A673 (cell line): ENCODE measurements at regions not wholly inside any gene's neighbourhood (a gene's known extent, or its start where the extent isn't known, plus 50 kb on each side); places are given as distances from the start of the nearest gene placed in this dataset.
"Not testable (repeated sequence)": the region's sequence is repeated elsewhere in the genome, so short reads cannot be mapped to it uniquely, and the experiment has no call there.

Experiments
- BruUV-seq: library from RNA; stranded (reverse); fragments of 400-500 nt; replicated peaks from 2 replicates; lab custom pipeline; 2021; lab: Mats Ljungman, UMichigan
- CTCF ChIA-PET: fragments of 300-600 bp; sonication (Branson Sonifier 250); formaldehyde crosslinking; loops from one replicate; lab custom pipeline; 2022; ENCODE audit warnings: antibody characterized with exemption; lab: Charles Lee
- POLR2A ChIA-PET: fragments of 300-600 bp; sonication (Branson Sonifier 250); formaldehyde crosslinking; loops from one replicate; lab custom pipeline; 2022; ENCODE audit warnings: antibody characterized with exemption; ENCODE audit not compliant: low non-redundant PET; lab: Charles Lee
- DNase-seq: peaks from one replicate; pipeline ENCODE4 v3.0.0-alpha.2; 2015; ENCODE audit warnings: low spot score
- H3K27ac ChIP-seq: fragments of 200-600 bp; sonication (generic); 2 replicates; pipeline ENCODE4 v1.5.1; 2016; ENCODE audit warnings: mixed run types, low read depth, mild to moderate bottlenecking, mixed read lengths, antibody characterized with exemption, low read length; ENCODE audit not compliant: poor library complexity, severe bottlenecking
- H3K27me3 ChIP-seq: fragments of 200-600 bp; sonication (generic); replicated peaks from 2 replicates; pipeline ENCODE4 v1.6.1; 2017; ENCODE audit warnings: mixed run types, low read depth, mild to moderate bottlenecking, mixed read lengths, antibody characterized with exemption, low read length; ENCODE audit not compliant: insufficient read depth, poor library complexity
- H3K36me3 ChIP-seq: fragments of 200-600 bp; sonication (generic); 2 replicates; pipeline ENCODE4 v1.6.1; 2016; ENCODE audit warnings: mixed run types, mild to moderate bottlenecking, mixed read lengths, antibody characterized with exemption, low read length; ENCODE audit not compliant: insufficient read depth, poor library complexity, severe bottlenecking
- H3K4me1 ChIP-seq: fragments of 200-600 bp; sonication (generic); 2 replicates; pipeline ENCODE4 v1.6.1; 2017; ENCODE audit warnings: mixed run types, mild to moderate bottlenecking, mixed read lengths, antibody characterized with exemption, low read length; ENCODE audit not compliant: insufficient read depth, poor library complexity, severe bottlenecking
- H3K4me3 ChIP-seq: fragments of 200-600 bp; sonication (generic); 2 replicates; pipeline ENCODE4 v1.5.1; 2016; ENCODE audit warnings: low read depth, mixed run types, mild to moderate bottlenecking, mixed read lengths, low read length; ENCODE audit not compliant: poor library complexity, severe bottlenecking
- H3K9me3 ChIP-seq: fragments of 200-600 bp; sonication (generic); 2 replicates; pipeline ENCODE4 v1.6.1; 2016; ENCODE audit warnings: mixed run types, low read depth, mild to moderate bottlenecking, mixed read lengths, antibody characterized with exemption, low read length; ENCODE audit not compliant: poor library complexity, severe bottlenecking
- EZH2 ChIP-seq: fragments of 200-600 bp; sonication (generic); IDR thresholded peaks from 2 replicates; pipeline ENCODE4 v1.6.1; 2017; ENCODE audit warnings: borderline replicate concordance, low read depth, mild to moderate bottlenecking, mixed read lengths, antibody characterized with exemption, low read length; ENCODE audit not compliant: poor library complexity, severe bottlenecking
- intact Hi-C: fragments of 100-400 bp; cut with micrococcal nuclease; formaldehyde crosslinking; loops from one replicate; pipeline ENCODE4 v1.10.0; 2022; ENCODE audit not compliant: unreplicated experiment
- TF ChIP-seq, protein P1 (sequence below): fragments of 300-800, 200-600 bp; sonication (generic); conservative IDR thresholded peaks from 2 replicates; pipeline ENCODE4 v1.5.1; 2017; ENCODE audit warnings: low read depth, mild to moderate bottlenecking, antibody characterized with exemption, low read length, moderate library complexity, mixed read lengths

DNA sequence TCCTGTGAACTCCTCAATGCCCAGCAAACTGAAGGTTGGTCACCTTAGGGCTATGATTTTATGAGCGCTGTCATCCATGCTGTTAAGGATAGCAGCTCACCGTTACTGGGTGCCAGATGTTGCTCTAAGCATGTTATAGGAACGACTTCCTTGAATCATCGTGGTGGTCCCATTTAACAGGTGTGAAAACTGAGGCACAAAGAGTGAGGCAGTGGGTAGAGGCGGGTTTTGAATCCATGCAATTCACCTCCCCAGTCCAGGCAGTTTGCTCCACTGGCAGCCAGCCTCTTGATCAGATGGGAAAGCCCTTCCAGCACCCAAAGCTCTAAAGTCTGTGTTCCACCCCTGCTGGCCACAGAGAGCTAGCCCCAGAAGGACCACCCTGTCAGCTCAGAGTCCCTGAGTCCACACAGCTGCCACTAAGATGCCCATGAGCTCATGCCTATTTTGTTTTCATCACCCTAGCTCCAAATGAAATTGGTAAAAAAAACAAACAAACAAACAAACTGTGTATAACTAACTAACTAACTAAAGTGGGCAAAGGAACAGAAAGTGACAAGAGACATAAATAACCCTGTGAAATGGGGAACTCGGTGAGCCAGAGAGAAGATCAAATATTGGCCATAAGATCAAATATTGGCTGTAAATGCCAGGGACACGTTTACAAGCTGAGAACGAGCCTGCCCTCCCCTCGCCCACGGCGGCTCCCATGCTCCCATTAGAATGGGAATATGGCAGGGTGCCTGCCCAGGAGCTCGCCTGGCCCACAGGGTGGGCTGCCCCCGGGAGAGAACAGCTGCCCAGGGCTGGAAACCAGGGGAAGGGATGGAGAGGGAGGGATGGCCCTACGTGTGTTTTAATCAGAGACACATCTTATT is 72.3 kb upstream of the RFLNA start:
- BruUV-seq = no TSS peak
- H3K27me3 ChIP-seq = no peaks in the 10 kb centered on the region
- intact Hi-C loops = no loop called here
- H3K4me3 ChIP-seq = no peak overlapping the region
- peaks cover 3% of the 10 kb centered on the region for H3K4me1 ChIP-seq
- TF ChIP-seq, protein P1, sequence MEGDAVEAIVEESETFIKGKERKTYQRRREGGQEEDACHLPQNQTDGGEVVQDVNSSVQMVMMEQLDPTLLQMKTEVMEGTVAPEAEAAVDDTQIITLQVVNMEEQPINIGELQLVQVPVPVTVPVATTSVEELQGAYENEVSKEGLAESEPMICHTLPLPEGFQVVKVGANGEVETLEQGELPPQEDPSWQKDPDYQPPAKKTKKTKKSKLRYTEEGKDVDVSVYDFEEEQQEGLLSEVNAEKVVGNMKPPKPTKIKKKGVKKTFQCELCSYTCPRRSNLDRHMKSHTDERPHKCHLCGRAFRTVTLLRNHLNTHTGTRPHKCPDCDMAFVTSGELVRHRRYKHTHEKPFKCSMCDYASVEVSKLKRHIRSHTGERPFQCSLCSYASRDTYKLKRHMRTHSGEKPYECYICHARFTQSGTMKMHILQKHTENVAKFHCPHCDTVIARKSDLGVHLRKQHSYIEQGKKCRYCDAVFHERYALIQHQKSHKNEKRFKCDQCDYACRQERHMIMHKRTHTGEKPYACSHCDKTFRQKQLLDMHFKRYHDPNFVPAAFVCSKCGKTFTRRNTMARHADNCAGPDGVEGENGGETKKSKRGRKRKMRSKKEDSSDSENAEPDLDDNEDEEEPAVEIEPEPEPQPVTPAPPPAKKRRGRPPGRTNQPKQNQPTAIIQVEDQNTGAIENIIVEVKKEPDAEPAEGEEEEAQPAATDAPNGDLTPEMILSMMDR = no peak
- no peak for TF ChIP-seq EZH2
- DNase-seq = no peak
- H3K36me3 ChIP-seq = no peaks in the 10 kb centered on the region
- ChIA-PET CTCF (no interaction called here), POLR2A (no interaction called here)
- no peak overlapping the region for H3K27ac ChIP-seq
- no peaks in the 10 kb centered on the region for H3K9me3 ChIP-seq

DNA sequence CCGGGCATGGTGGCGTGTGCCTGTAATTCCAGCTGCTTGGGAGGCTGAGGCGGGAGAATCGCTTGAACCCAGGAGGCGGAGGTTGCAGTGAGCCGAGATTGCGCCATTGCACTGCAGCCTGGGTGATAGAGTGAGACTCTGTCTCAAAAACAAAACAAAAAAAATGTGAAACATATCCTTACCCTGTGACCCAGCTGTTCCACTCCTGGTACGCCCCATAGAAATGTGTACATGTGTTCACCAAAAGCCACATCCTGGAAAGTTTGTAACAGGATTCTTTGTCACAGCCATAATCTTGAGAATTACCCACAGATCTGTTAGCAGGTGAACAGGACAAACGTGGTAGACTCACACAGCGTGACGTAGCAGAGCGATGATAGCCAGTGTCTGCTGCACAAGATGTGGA is 71.2 kb upstream of the RFLNA start:
- H3K27me3 ChIP-seq, H3K4me1 ChIP-seq, H3K36me3 ChIP-seq, CTCF ChIA-PET, H3K4me3 ChIP-seq, H3K9me3 ChIP-seq, DNase-seq, intact Hi-C loops, BruUV-seq, POLR2A ChIA-PET, H3K27ac ChIP-seq: not testable (repeated sequence)

DNA sequence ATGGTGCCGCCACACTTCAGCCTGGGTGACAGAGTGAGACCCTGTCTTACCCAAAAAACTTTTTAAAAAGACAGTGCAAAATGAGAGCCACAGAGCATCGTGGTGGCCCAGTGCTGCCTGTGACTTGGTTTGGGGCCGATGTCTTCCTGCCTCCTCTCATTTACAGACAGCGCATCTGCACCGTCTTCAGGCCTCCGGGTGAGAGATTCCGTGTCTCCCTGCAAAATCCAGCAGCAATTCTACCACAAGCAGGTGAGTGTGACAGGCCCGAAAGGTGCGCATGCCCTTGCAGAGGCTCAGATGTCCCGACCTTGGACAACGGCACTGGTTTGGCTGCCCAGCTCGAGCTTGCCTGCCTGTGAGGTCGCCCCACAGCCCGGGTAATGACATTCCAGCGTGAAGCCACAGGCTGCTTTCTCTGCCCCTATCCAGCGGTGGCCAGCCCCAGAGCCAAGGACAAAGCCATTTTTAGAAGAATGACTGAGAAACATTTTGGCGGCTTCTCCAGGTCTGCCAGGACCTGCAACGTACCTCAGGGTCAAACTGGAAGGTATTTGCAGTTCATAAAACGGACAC is 70.3 kb upstream of the RFLNA start:
- POLR2A ChIA-PET = no interaction called here
- Histone ChIP-seq H3K27ac (no peak overlapping the region), H3K36me3 (no peaks in the 10 kb centered on the region), H3K27me3 (no peaks in the 10 kb centered on the region), H3K9me3 (no peaks in the 10 kb centered on the region), H3K4me1 (no peaks in the 10 kb centered on the region), H3K4me3 (no peak overlapping the region)
- intact Hi-C loops = no loop called here
- TF ChIP-seq, protein P1 = no peak
- no peak for TF ChIP-seq EZH2
- BruUV-seq = no TSS peak
- no peak for DNase-seq
- CTCF ChIA-PET = no interaction called here
